HG03064 (cell line): ENCODE measurements at regions not wholly inside any gene's neighbourhood (a gene's known extent, or its start where the extent isn't known, plus 50 kb on each side); places are given as distances from the start of the nearest gene placed in this dataset.

Experiments
- ATAC-seq: cut with Tn5 transposase; IDR thresholded peaks from one replicate; pipeline ENCODE4 v1.9.1; 2021; ENCODE audit warnings: low read depth; ENCODE audit not compliant: unreplicated experiment

- ATAC-seq: no peak
Observed at GRCh38 chr5:116363780-116364179, 210.8 kb downstream of the SEMA6A start.

GRCh38 chr5:116361979-116362577 is 212.5 kb downstream of the SEMA6A start:
- ATAC-seq: no peak

GRCh38 chr5:116361171-116361967 is 213.3 kb downstream of the SEMA6A start:
- ATAC-seq: no peak

GRCh38 chr5:116360008-116360853 is 214.4 kb downstream of the SEMA6A start:
- no peak for ATAC-seq

GRCh38 chr5:116359592-116359991 is 215.0 kb downstream of the SEMA6A start:
- ATAC-seq: no peak

GRCh38 chr5:116358911-116359418 is 215.7 kb downstream of the SEMA6A start:
- ATAC-seq: peak; percentile 98

GRCh38 chr5:116358015-116358523 is 216.6 kb downstream of the SEMA6A start:
- no peak for ATAC-seq

- ATAC-seq: no peak
Observed at GRCh38 chr5:116355819-116356601, 218.6 kb downstream of the SEMA6A start.

- no peak for ATAC-seq
Observed at GRCh38 chr5:116354699-116355098, 219.9 kb downstream of the SEMA6A start.

GRCh38 chr5:116347657-116348056 is 227.0 kb downstream of the SEMA6A start:
- ATAC-seq: no peak

- no peak for ATAC-seq
Observed at GRCh38 chr5:116343961-116344360, 230.7 kb downstream of the SEMA6A start.
